ENCODE measurements at regions not wholly inside any gene's neighbourhood (a gene's known extent, or its start where the extent isn't known, plus 50 kb on each side); places are given as distances from the start of the nearest gene placed in this dataset.
A peak's percentile ranks its signal among the peaks of the same experiment; 100 is the strongest.

GRCh38 chr6:167569041-167569805, 244.3 kb downstream of the TTLL2 start:
- DNase-seq: no peak

- no peak for DNase-seq
Measured at GRCh38 chr6:167569879-167570278, 245.0 kb downstream of the TTLL2 start.

GRCh38 chr6:167570460-167571400, 245.8 kb downstream of the TTLL2 start:
- no peak for DNase-seq

- DNase-seq: no peak
Measured at GRCh38 chr6:167571550-167571949, 246.7 kb downstream of the TTLL2 start.

- no peak for DNase-seq
Measured at GRCh38 chr6:167572106-167572505, 247.2 kb downstream of the TTLL2 start.

GRCh38 chr6:167572841-167573271, 248.0 kb downstream of the TTLL2 start:
- no peak for DNase-seq

DNA sequence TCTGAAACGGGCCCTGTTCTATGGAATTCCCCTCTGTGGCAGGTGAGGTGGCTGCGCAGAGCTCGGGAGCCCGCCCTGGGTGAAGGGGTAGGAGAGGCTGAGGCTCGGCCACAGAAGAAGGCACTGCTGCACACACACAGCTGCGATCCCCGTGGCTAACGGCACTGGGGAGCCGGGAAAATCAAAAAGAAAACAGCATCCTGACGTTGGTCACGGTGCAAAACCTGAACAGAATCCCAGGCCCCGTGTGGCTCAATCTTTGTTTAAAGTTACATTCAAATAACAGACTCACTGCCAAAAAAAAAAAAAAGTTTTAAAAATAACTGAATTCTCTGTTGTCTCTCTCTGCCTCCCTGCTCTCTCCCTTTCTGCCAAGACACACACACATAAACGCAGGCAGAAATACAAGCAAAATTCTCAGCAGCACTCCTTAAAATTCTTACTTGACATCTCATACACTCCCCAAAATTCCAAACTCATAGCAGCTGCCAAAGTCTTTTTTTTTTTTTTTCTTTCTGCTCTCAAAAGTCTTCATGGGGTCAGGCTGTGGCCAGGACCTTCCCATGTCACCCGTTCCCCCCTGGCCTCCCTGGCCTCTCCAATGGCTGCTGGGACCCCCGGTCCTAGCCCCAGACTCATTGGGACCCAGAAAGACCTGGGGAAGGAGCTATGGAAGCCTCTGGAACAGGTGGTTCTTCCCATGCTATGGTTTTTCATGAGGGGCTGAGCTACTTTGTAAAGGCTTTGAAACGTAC, 248.8 kb downstream of the TTLL2 start:
- no peak for DNase-seq

DNA sequence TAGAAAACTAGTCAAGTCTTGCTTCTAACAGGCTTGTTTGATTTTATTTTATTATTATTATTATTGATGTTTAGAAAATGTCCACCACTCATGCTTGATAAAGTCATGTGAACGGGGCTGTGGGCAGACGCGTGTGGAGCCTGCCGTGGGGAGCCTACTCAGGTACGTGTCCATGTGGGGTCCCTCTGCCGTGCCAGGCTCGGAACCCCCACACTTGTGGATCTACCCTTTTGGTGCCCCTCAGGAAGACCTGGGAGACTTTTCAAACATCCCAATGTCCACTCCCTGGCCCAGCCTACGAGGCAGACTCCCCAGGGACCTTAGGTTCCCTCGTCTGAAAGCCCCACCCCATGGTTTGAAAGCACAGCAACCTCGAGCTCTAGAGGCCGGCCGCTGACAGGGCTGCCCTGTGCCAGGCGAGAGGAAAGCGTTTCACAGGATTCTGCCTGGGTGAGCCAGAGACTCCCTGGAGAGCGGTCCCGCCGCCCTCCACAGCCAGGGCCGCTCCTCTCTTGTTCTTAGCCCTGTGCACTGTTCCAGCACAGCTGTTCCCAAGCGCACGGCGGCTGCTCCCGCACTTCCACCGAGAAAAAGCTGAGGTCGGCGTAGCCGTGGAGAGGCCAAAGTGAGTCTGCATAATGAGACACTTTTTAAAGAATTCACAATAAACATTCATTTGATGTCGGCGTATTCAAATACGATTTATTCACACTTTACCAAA, 249.7 kb downstream of the TTLL2 start:
- no peak for DNase-seq

DNA sequence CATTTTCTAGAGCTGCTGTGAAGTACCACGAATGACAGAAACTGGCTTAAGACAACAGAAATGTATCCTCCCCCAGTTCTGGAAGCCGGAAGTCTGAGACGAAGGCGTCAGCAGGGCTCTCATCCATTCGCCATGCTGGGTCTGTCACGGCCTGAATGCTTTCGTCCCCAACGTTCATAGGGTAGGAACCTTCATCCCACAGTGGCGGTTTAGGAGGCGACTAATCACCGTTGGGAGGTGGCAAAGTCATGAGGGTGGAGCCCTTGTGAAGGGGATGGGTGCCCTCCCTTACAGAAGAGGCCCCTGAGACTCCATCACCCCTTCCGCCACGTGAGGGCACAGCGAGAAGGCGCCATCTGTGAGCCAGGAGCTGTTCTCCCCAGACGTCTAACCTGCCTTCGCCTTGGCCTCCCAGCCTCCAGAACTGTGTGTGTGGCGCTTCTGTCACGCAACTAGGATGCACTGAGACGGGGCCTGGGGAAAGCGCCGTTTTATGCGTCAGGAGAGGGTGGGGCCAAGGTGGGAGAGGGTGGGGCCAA, 250.3 kb downstream of the TTLL2 start:
- DNase-seq: no peak

DNA sequence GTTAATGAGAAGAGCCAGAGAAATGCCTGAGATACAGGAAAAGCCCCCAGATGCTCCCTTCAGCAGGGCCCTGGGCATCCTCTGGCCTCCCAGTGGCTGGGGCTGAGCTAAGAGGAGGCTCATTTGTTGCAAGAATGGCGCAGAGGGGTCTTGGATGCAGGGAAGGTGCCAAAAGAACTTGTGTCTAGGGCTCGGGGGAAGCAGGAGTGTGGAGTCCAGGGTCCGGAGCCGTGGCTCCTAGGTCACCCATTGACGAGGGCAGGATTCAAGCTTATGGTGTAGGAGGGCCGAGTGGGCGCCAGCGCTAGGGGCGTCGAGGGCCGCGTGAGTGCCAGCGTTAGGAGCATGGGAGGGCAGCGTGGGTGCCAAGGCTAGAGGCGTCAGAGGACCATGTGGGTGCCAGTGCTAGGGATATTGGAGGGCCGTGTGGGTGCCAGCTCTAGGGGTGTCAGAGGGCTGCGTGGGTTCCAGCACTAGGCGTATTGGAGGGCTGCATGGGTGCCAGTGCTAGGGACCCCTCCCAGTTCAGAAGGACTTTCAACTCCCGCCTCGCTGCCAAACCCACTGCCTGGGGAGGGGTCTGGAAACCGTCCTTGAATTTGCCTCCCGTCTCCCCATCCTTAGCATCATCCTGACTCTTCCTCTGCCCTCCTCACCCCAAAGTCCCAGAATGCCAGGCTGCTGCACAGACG, 250.5 kb upstream of the AFDN start:
- no peak for DNase-seq

GRCh38 chr6:167576828-167577503, 249.7 kb upstream of the AFDN start:
- peak; percentile 34 for DNase-seq

GRCh38 chr6:167577891-167578361, 248.8 kb upstream of the AFDN start:
- no peak for DNase-seq

GRCh38 chr6:167578371-167578901, 248.3 kb upstream of the AFDN start:
- DNase-seq: no peak

GRCh38 chr6:167579806-167580618, 246.7 kb upstream of the AFDN start:
- no peak for DNase-seq

DNA sequence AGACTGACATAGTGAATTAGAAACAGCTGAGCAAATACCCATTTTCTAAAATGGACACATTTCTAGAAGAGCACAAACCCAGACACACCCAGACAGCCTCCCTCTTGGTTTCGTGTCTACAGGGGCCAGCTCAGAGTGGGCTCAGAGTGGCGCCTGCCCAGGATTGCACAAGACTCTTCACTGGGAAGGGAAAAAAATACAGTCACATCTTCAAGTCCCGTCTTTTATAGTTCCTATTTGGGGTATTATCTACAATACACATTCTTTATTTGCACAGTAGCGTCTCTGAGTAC, 246.1 kb upstream of the AFDN start:
- peak; percentile 50 for DNase-seq

DNA sequence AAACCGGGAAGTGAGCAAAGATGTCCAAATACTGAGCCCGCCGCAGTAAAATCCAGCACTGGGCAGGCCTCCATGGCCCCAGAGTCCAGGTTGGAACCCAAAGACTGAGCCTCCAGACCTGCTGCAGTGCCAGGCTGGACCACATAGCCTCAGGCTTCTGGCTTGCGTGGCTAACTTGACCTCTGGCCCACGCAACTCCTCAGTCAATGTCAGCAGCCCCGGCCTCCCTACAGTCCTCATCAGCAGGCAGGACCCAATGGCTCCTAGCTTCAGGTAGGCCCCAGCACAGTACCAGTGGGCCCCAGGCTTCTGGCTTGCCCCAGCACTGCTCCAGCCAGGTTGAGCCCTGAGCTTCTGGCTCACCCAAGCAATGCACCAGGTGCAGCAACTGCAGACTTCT, 245.1 kb upstream of the AFDN start:
- no peak for DNase-seq

GRCh38 chr6:167583412-167583811, 243.3 kb upstream of the AFDN start:
- DNase-seq: no peak

DNA sequence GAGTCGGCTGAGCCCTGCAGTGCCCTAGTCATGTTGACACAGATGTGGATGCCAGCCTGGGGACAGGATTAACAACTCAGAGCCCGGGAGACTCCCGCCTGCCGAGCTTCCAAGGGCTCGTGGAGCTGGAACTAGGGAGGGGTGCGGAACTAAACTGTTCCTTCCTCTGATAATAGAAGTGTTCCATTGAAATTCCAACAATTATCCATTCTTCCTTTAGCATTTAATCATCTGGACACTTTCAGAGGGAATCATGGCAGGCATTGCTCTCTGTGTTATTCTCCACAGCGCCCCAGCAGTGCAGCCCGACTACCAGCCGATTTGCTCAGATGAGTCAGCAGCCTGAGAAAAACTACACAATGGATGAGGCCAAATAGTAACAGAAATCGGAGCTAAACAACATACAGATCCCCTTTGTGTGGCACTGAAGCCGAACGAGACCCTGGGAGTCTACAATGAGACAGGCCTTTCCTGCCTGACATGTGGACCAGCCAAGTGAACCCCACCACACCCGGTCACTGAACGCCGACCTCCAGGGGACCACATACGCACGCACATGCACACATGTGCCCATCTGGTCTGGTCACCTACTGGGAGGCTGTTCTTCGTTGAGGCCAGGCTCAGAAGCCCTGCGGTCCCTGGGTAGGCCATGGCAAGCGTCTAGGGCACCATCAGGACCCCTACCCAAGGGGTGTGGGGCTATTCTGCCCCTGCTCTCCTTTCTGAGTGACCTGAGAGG, 238.4 kb upstream of the AFDN start:
- no peak for DNase-seq

Data from NCI-H69 (cell line).